ENCODE measurements at regions not wholly inside any gene's neighbourhood (a gene's known extent, or its start where the extent isn't known, plus 50 kb on each side); places are given as distances from the start of the nearest gene placed in this dataset.

GRCh38 chrX:116975517-116975916 is 512.7 kb upstream of the CT83 start:
- ChIA-PET CTCF (ENCODE audit: partially characterized antibody) (no interaction called here), POLR2A (ENCODE audit: partially characterized antibody) (no interaction called here)
- Histone ChIP-seq H3K56ac (replicated peaks; ENCODE audit: insufficient read length, low read depth, low read length) (no peak overlapping the region), H3K4me1 (replicated peaks in 1 of 4; ENCODE audit: control insufficient read depth in 3 of 4, insufficient read depth in 4 of 4, low read length in 3 of 4) (no peaks in the 10 kb centered on the region), H3K79me1 (ENCODE audit: low read depth, low read length) (no peaks in the 10 kb centered on the region), H4K91ac (replicated peaks; ENCODE audit: insufficient read length, low read length) (no peak overlapping the region), H3K18ac (ENCODE audit: extremely low read depth, low read length) (no peak overlapping the region), H3K14ac (ENCODE audit: insufficient read length) (no peak overlapping the region), H4K20me1 (replicated peaks in 1 of 2; ENCODE audit: control insufficient read depth in 1 of 2, insufficient read depth in 2 of 2, low read length in 2 of 2) (no peaks in the 10 kb centered on the region), H2AFZ (ENCODE audit: low read length) (no peak overlapping the region), H2AK5ac (ENCODE audit: low read depth, low read length) (no peak overlapping the region), H3K4ac (replicated peaks; ENCODE audit: insufficient read length, low read depth, low read length) (no peak overlapping the region), H2BK20ac (ENCODE audit: low read length) (no peak overlapping the region), H4K8ac (ENCODE audit: extremely low read depth, insufficient read depth, low read length) (no peak overlapping the region), H3K36me3 (ENCODE audit: control insufficient read depth in 2 of 4, insufficient read depth in 4 of 4, low read length in 3 of 4) (no peaks in the 10 kb centered on the region), H3K27ac (ENCODE audit: low read depth, low read length) (no peak overlapping the region), H3K4me3 (ENCODE audit: extremely low read depth in 1 of 4, insufficient read depth in 2 of 4, low read depth in 3 of 4, low read length in 4 of 4) (no peak overlapping the region), H2BK12ac (ENCODE audit: low read depth, low read length) (no peak overlapping the region), H4K5ac (ENCODE audit: insufficient read length, low read depth, low read length) (no peak overlapping the region), H3K9me3 (ENCODE audit: insufficient read depth in 2 of 2, low read depth in 1 of 2, low read length in 1 of 2) (peaks cover 6 to 16% of the 10 kb centered on the region in 2 experiments; a peak in 3 of 4 replicates), H3K4me2 (ENCODE audit: insufficient read depth in 1 of 2, low read depth in 2 of 2, low read length in 2 of 2) (no peak overlapping the region), H2BK5ac (ENCODE audit: low read depth, low read length) (no peak overlapping the region), H3K9ac (replicated peaks in 1 of 4; ENCODE audit: extremely low read depth in 1 of 4, low read depth in 3 of 4, low read length in 3 of 4) (no peak overlapping the region), H2BK15ac (ENCODE audit: low read length) (no peak overlapping the region), H3K23ac (ENCODE audit: insufficient read length) (no peak overlapping the region), H3K79me2 (ENCODE audit: control insufficient read depth in 1 of 2, insufficient read depth in 2 of 2, low read length in 2 of 2) (no peaks in the 10 kb centered on the region), H3K23me2 (ENCODE audit: low read depth, low read length) (no peaks in the 10 kb centered on the region), H3K27me3 (replicated peaks in 1 of 4; ENCODE audit: control insufficient read depth in 3 of 4, extremely low read depth in 1 of 4, insufficient read depth in 3 of 4, low read length in 3 of 4) (no peaks in the 10 kb centered on the region), H2BK120ac (replicated peaks; ENCODE audit: low read depth, low read length) (no peak overlapping the region)
- no peak for DNase-seq (ENCODE audit: low read depth in 1 of 2, low spot score in 2 of 2)
- TF ChIP-seq TEAD4 (IDR thresholded peaks at IDR 0.05; ENCODE audit: low read depth, low read length): no peak
- no peak for TF ChIP-seq KDM4A (IDR thresholded peaks at IDR 0.05; ENCODE audit: low read depth, low read length, severe bottlenecking)
- no peak for TF ChIP-seq JUN (IDR thresholded peaks at IDR 0.05; ENCODE audit: low read depth, low read length)
- TF ChIP-seq CTCF (IDR thresholded peaks at IDR 0.05; ENCODE audit: control extremely low read depth in 1 of 3, insufficient read depth in 1 of 3, low read depth in 1 of 3, low read length in 3 of 3): no peak
- no peak for TF ChIP-seq BACH1 (IDR thresholded peaks at IDR 0.05; ENCODE audit: low read length)
- TF ChIP-seq ASH2L (IDR thresholded peaks at IDR 0.05; ENCODE audit: low read length): no peak
- no peak for TF ChIP-seq BRCA1 (IDR thresholded peaks at IDR 0.05; ENCODE audit: low read depth, low read length)
- FAIRE-seq: no peak

Measured in H1 (cell line).